HT1080 (cell line): ENCODE measurements at regions not wholly inside any gene's neighbourhood (a gene's known extent, or its start where the extent isn't known, plus 50 kb on each side); places are given as distances from the start of the nearest gene placed in this dataset.
A peak's percentile ranks its signal among the peaks of the same experiment; 100 is the strongest.
"Not testable (repeated sequence)": the region's sequence is repeated elsewhere in the genome, so short reads cannot be mapped to it uniquely, and the experiment has no call there.

ENCODE experiments used
- DNase-seq: peaks from one replicate; pipeline ENCODE4 v3.0.0-alpha.2; 2015; ENCODE audit warnings: low read depth

GRCh38 chr5:56303511-56303910 is 70.4 kb upstream of the ANKRD55 start:
- DNase-seq, result no peak

- DNase-seq, result no peak
Observed at GRCh38 chr5:56302027-56302426, 68.9 kb upstream of the ANKRD55 start.

- peak; percentile 56 for DNase-seq
Observed at GRCh38 chr5:56301069-56301468, 67.9 kb upstream of the ANKRD55 start.

- DNase-seq, result no peak
Observed at GRCh38 chr5:56299212-56299611, 66.1 kb upstream of the ANKRD55 start.

GRCh38 chr5:56298336-56299090 is 65.4 kb upstream of the ANKRD55 start:
- DNase-seq, result no peak

- DNase-seq, result no peak
Observed at GRCh38 chr5:56297851-56298250, 64.7 kb upstream of the ANKRD55 start.

GRCh38 chr5:56295311-56295710 is 62.2 kb upstream of the ANKRD55 start:
- DNase-seq, result not testable (repeated sequence)

GRCh38 chr5:56294354-56294753 is 61.2 kb upstream of the ANKRD55 start:
- no peak for DNase-seq

GRCh38 chr5:56292874-56293273 is 59.7 kb upstream of the ANKRD55 start:
- DNase-seq, result not testable (repeated sequence)

- no peak for DNase-seq
Observed at GRCh38 chr5:56291661-56292374, 58.7 kb upstream of the ANKRD55 start.

- no peak for DNase-seq
Observed at GRCh38 chr5:56291079-56291643, 58.0 kb upstream of the ANKRD55 start.

- DNase-seq, result no peak
Observed at GRCh38 chr5:56290378-56291078, 57.4 kb upstream of the ANKRD55 start.

- no peak for DNase-seq
Observed at GRCh38 chr5:56289602-56289987, 56.5 kb upstream of the ANKRD55 start.

- DNase-seq, result no peak
Observed at GRCh38 chr5:56288873-56289601, 55.9 kb upstream of the ANKRD55 start.

GRCh38 chr5:56286015-56286884 is 53.1 kb upstream of the ANKRD55 start:
- DNase-seq, result no peak

- no peak for DNase-seq
Observed at GRCh38 chr5:56282951-56283350, 49.8 kb upstream of the ANKRD55 start.
